HCT116 (cell line): ENCODE measurements at regions not wholly inside any gene's neighbourhood (a gene's known extent, or its start where the extent isn't known, plus 50 kb on each side); places are given as distances from the start of the nearest gene placed in this dataset.

Experiments used
- ATAC-seq: fragments of 200-7000 bp; cut with Tn5 transposase; 2 replicates; pipeline ENCODE4 v1.9.1; 2020; ENCODE audit warnings: mild to moderate bottlenecking, moderate library complexity
- BruUV-seq: library from RNA; stranded (reverse); fragments of 400-500 nt; replicated peaks from 2 replicates; lab custom pipeline; 2021; lab: Mats Ljungman, UMichigan
- CTCF ChIA-PET: fragments of 300-600 bp; sonication (Branson Sonifier 250); formaldehyde crosslinking; loops from one replicate; lab custom pipeline; 2021; ENCODE audit warnings: antibody characterized with exemption; lab: Charles Lee
- POLR2A ChIA-PET: fragments of 300-600, 350-600 bp; sonication (Branson Sonifier 250); formaldehyde crosslinking; loops from one replicate; lab custom pipeline; 2021; ENCODE audit warnings: antibody characterized with exemption; lab: Charles Lee
- RAD21 ChIA-PET, 2 experiments: fragments of 300-600 bp; sonication (Branson Sonifier 250); formaldehyde crosslinking; loops; one replicate each; lab custom pipeline; 2023; ENCODE audit warnings: low total read pairs in 2 of 2; ENCODE audit not compliant: uncharacterized antibody in 2 of 2, unreplicated experiment in 2 of 2, low non-redundant PET in 1 of 2; lab: Charles Lee
- DNase-seq: peaks from one replicate; pipeline ENCODE4 v3.0.0-alpha.2; 2010; ENCODE audit warnings: low read depth, low spot score
- H2AFZ ChIP-seq: fragments of 200-600 bp; shearing (Covaris generic), sonication (generic); 2 replicates; pipeline ENCODE4 v1.6.1; 2017; ENCODE audit warnings: low read depth, mixed run types, mixed read lengths, antibody characterized with exemption, low read length; ENCODE audit not compliant: poor library complexity, severe bottlenecking
- H3K27ac ChIP-seq: 2 replicates; pipeline ENCODE4 v1.5.1; 2012; ENCODE audit warnings: low read depth, low read length
- H3K27me3 ChIP-seq: fragments of 200-600 bp; sonication (generic); 2 replicates; pipeline ENCODE4 v1.6.1; 2016; ENCODE audit warnings: mixed run types, low read length, mixed read lengths; ENCODE audit not compliant: insufficient read depth
- H3K36me3 ChIP-seq, 2 experiments: fragments of 200-500 bp in 1 of 2; fragments of 200-600 bp in 1 of 2; sonication (Bioruptor generic) in 1 of 2; sonication (generic) in 1 of 2; 2 replicates each; pipeline versions ENCODE4 v1.5.1 to v1.6.1; 2014 to 2016; ENCODE audit warnings: low read length in 2 of 2, inconsistent platforms in 1 of 2, mixed read lengths in 1 of 2, mixed run types in 1 of 2; ENCODE audit not compliant: insufficient read depth in 2 of 2, control insufficient read depth in 1 of 2
- H3K4me1 ChIP-seq, 2 experiments: fragments of 200-600 bp in 1 of 2; sonication (generic) in 1 of 2; 2 replicates each; pipeline versions ENCODE4 v1.5.1 to v1.6.1; 2012 to 2017; ENCODE audit warnings: low read length in 2 of 2, inconsistent platforms in 1 of 2, mild to moderate bottlenecking in 1 of 2, mixed read lengths in 1 of 2, mixed run types in 1 of 2, moderate library complexity in 1 of 2; ENCODE audit not compliant: insufficient read depth in 2 of 2, control insufficient read depth in 1 of 2
- H3K4me2 ChIP-seq: fragments of 200-600 bp; sonication (generic); 2 replicates; pipeline ENCODE4 v1.6.1; 2017; ENCODE audit warnings: mixed run types, low read length, mixed read lengths
- H3K4me3 ChIP-seq, 2 experiments: fragments of 200-600 bp in 1 of 2; sonication (generic) in 1 of 2; replicated peaks in 1 of 2; 2 replicates each; pipeline ENCODE4 v1.5.1; 2011 to 2016; ENCODE audit warnings: low read length in 2 of 2, control low read depth in 1 of 2, low read depth in 1 of 2, mild to moderate bottlenecking in 1 of 2, mixed read lengths in 1 of 2, mixed run types in 1 of 2
- H3K79me2 ChIP-seq: fragments of 200-600 bp; sonication (generic); 2 replicates; pipeline ENCODE4 v1.6.1; 2017; ENCODE audit warnings: mild to moderate bottlenecking, mixed run types, low read length, moderate library complexity, mixed read lengths; ENCODE audit not compliant: insufficient read depth
- H3K9ac ChIP-seq: fragments of 200-600 bp; sonication (generic); 2 replicates; pipeline ENCODE4 v1.6.1; 2016; ENCODE audit warnings: low read length, mixed read lengths
- H3K9me2 ChIP-seq: fragments of 200-600 bp; sonication (generic), shearing (Covaris generic); 2 replicates; pipeline ENCODE4 v1.6.1; 2017; ENCODE audit warnings: mixed run types, mild to moderate bottlenecking, moderate library complexity; ENCODE audit not compliant: insufficient read depth
- H3K9me3 ChIP-seq, 2 experiments: fragments of 200-500 bp in 1 of 2; fragments of 200-600 bp in 1 of 2; sonication (Bioruptor generic) in 1 of 2; sonication (generic) in 1 of 2; 2 replicates each; pipeline ENCODE4 v1.6.1; 2014 to 2017; ENCODE audit warnings: low read length in 2 of 2, mixed read lengths in 2 of 2, inconsistent platforms in 1 of 2, low read depth in 1 of 2, mild to moderate bottlenecking in 1 of 2, mixed run types in 1 of 2, moderate library complexity in 1 of 2; ENCODE audit not compliant: control insufficient read depth in 1 of 2, insufficient read depth in 1 of 2
- H4K20me1 ChIP-seq: fragments of 200-600 bp; sonication (generic), shearing (Covaris generic); 2 replicates; pipeline ENCODE4 v1.6.1; 2017; ENCODE audit warnings: mixed run types, mild to moderate bottlenecking, moderate library complexity; ENCODE audit not compliant: insufficient read depth
- ATF3 ChIP-seq: IDR thresholded peaks from 2 replicates; pipeline ENCODE4 v1.6.1; 2012
- CBX3 ChIP-seq: IDR thresholded peaks from 2 replicates; pipeline ENCODE4 v1.6.1; 2012; ENCODE audit warnings: low read depth
- CEBPB ChIP-seq: IDR thresholded peaks from 2 replicates; pipeline ENCODE4 v1.6.1; 2012; ENCODE audit warnings: low read depth
- CTCF ChIP-seq, 3 experiments: fragments of 200-600 bp in 1 of 3; sonication (generic) in 1 of 3; IDR thresholded peaks in 2 of 3; conservative IDR thresholded peaks in 1 of 3; 2 replicates each; pipeline ENCODE4 v1.5.1; 2012 to 2017; ENCODE audit warnings: low read depth in 2 of 3, low read length in 2 of 3, antibody characterized with exemption in 1 of 3, borderline replicate concordance in 1 of 3, control low read depth in 1 of 3, mild to moderate bottlenecking in 1 of 3, mixed read lengths in 1 of 3, mixed run types in 1 of 3, moderate library complexity in 1 of 3; ENCODE audit not compliant: insufficient read depth in 1 of 3
- ELF1 ChIP-seq: IDR thresholded peaks from 2 replicates; pipeline ENCODE4 v1.6.1; 2012; ENCODE audit warnings: low read depth, borderline replicate concordance
- EZH2 ChIP-seq: fragments of 200-600 bp; sonication (generic); IDR thresholded peaks from 2 replicates; pipeline ENCODE4 v1.6.1; 2017; ENCODE audit warnings: antibody characterized with exemption, mixed run types
- EZH2phosphoT487 ChIP-seq: fragments of 200-600 bp; IDR thresholded peaks from 2 replicates; pipeline ENCODE4 v1.6.1; 2018; ENCODE audit warnings: antibody characterized with exemption, borderline replicate concordance
- FOSL1 ChIP-seq: IDR thresholded peaks from 2 replicates; pipeline ENCODE4 v1.6.1; 2012; ENCODE audit warnings: low read depth
- JUND ChIP-seq: IDR thresholded peaks from 2 replicates; pipeline ENCODE4 v1.6.1; 2012
- MAX ChIP-seq: IDR thresholded peaks from 2 replicates; pipeline ENCODE4 v1.6.1; 2012
- POLR2A ChIP-seq: IDR thresholded peaks from 2 replicates; pipeline ENCODE4 v1.7.0; 2011; ENCODE audit warnings: borderline replicate concordance; ENCODE audit not compliant: insufficient read depth, insufficient read length; ENCODE audit errors: extremely low read depth
- POLR2AphosphoS5 ChIP-seq: IDR thresholded peaks from 2 replicates; pipeline ENCODE4 v1.6.1; 2011; ENCODE audit warnings: mild to moderate bottlenecking, low read depth, low read length, moderate library complexity
- RAD21 ChIP-seq: IDR thresholded peaks from 2 replicates; pipeline ENCODE4 v1.6.1; 2012; ENCODE audit warnings: low read depth, mild to moderate bottlenecking
- REST ChIP-seq: IDR thresholded peaks from 2 replicates; pipeline ENCODE4 v1.6.1; 2012; ENCODE audit warnings: low read depth
- SRF ChIP-seq: IDR thresholded peaks from 2 replicates; pipeline ENCODE4 v1.6.1; 2012; ENCODE audit warnings: low read depth
- YY1 ChIP-seq: IDR thresholded peaks from 2 replicates; pipeline ENCODE4 v1.6.1; 2011; ENCODE audit warnings: low read length, low read depth, moderate library complexity, mild to moderate bottlenecking; ENCODE audit not compliant: insufficient replicate concordance; ENCODE audit errors: extremely low read depth
- ZBTB33 ChIP-seq: IDR thresholded peaks from 2 replicates; pipeline ENCODE4 v1.6.1; 2011; ENCODE audit warnings: mild to moderate bottlenecking, low read length, moderate library complexity; ENCODE audit not compliant: insufficient replicate concordance; ENCODE audit errors: extremely low read depth
- ZFX ChIP-seq: fragments of 450-650 bp; IDR thresholded peaks from 2 replicates; pipeline ENCODE4 v1.6.1; 2017
- ZNF274 ChIP-seq: fragments of 200-500 bp; sonication (Bioruptor generic); IDR thresholded peaks from 2 replicates; pipeline ENCODE4 v1.6.1; 2014; ENCODE audit warnings: mild to moderate bottlenecking, low read depth, low read length, inconsistent platforms
- intact Hi-C: fragments of 100-400 bp; cut with micrococcal nuclease; formaldehyde crosslinking; loops from 2 replicates; pipeline ENCODE4 v1.10.0; 2022

GRCh38 chr5:98656796-98657195 is 116.7 kb upstream of the RGMB start:
- intact Hi-C loops = no loop called here
- H3K9me3 ChIP-seq = no peaks in the 10 kb centered on the region
- H3K27ac ChIP-seq = no peak overlapping the region
- ATAC-seq (no peak), DNase-seq (no peak)
- no peak overlapping the region for H2AFZ ChIP-seq
- H3K9ac ChIP-seq = no peak overlapping the region
- no peaks in the 10 kb centered on the region; the same call in 1 of the 2 replicates for H4K20me1 ChIP-seq
- no peak overlapping the region for H3K4me2 ChIP-seq
- no peaks in the 10 kb centered on the region for H3K9me2 ChIP-seq
- ChIA-PET POLR2A (no interaction called here), RAD21 (no interaction called here), CTCF (no interaction called here)
- H3K4me3 ChIP-seq = no peak overlapping the region
- BruUV-seq = no TSS peak
- H3K27me3 ChIP-seq = no peaks in the 10 kb centered on the region
- H3K36me3 ChIP-seq = no peaks in the 10 kb centered on the region
- H3K79me2 ChIP-seq = no peaks in the 10 kb centered on the region
- no peak for TF ChIP-seq EZH2
- TF ChIP-seq RAD21 = no peak
- no peak for TF ChIP-seq POLR2AphosphoS5
- TF ChIP-seq FOSL1 = no peak
- TF ChIP-seq POLR2A = no peak
- no peak for TF ChIP-seq CTCF (IDR thresholded peaks at IDR 0.05 in 2 of 3, conservative IDR thresholded peaks at IDR 0.05 in 1 of 3; ENCODE audit: borderline replicate concordance in 1 of 3, insufficient read depth in 1 of 3, low read depth in 2 of 3, low read length in 2 of 3)
- TF ChIP-seq CBX3 = no peak
- no peak for TF ChIP-seq EZH2phosphoT487
- no peak for TF ChIP-seq JUND
- no peak for TF ChIP-seq ELF1
- no peak for TF ChIP-seq CEBPB
- TF ChIP-seq MAX = no peak
- TF ChIP-seq YY1 = no peak
- no peak for TF ChIP-seq ATF3
- TF ChIP-seq ZBTB33 = no peak
- no peak for TF ChIP-seq REST
- no peak for TF ChIP-seq SRF
- no peak for TF ChIP-seq ZFX
- TF ChIP-seq ZNF274 = no peak
- peaks cover 0 to 2% of the 10 kb centered on the region in 2 experiments; a peak in 1 of 4 replicates for H3K4me1 ChIP-seq
